ENCODE measurements at regions not wholly inside any gene's neighbourhood (a gene's known extent, or its start where the extent isn't known, plus 50 kb on each side); places are given as distances from the start of the nearest gene placed in this dataset.

- TF ChIP-seq, protein P1, sequence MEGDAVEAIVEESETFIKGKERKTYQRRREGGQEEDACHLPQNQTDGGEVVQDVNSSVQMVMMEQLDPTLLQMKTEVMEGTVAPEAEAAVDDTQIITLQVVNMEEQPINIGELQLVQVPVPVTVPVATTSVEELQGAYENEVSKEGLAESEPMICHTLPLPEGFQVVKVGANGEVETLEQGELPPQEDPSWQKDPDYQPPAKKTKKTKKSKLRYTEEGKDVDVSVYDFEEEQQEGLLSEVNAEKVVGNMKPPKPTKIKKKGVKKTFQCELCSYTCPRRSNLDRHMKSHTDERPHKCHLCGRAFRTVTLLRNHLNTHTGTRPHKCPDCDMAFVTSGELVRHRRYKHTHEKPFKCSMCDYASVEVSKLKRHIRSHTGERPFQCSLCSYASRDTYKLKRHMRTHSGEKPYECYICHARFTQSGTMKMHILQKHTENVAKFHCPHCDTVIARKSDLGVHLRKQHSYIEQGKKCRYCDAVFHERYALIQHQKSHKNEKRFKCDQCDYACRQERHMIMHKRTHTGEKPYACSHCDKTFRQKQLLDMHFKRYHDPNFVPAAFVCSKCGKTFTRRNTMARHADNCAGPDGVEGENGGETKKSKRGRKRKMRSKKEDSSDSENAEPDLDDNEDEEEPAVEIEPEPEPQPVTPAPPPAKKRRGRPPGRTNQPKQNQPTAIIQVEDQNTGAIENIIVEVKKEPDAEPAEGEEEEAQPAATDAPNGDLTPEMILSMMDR (IDR thresholded peaks at IDR 0.05; ENCODE audit: poor library complexity): no peak
- no peak for TF ChIP-seq EZH2phosphoT487 (IDR thresholded peaks at IDR 0.05; ENCODE audit: low read depth, severe bottlenecking, unreplicated experiment)
Measured at GRCh38 chr4:101515566-101515965, 168.2 kb upstream of the PPP3CA start.
